Occipital lobe (tissue), 1 donor: ENCODE measurements at regions not wholly inside any gene's neighbourhood (a gene's known extent, or its start where the extent isn't known, plus 50 kb on each side); places are given as distances from the start of the nearest gene placed in this dataset.
"Not testable (repeated sequence)": the region's sequence is repeated elsewhere in the genome, so short reads cannot be mapped to it uniquely, and the experiment has no call there.

Source experiments
- DNase-seq: peaks from one replicate; lab custom pipeline; 2025; lab: John Stamatoyannopoulos, UW

DNA sequence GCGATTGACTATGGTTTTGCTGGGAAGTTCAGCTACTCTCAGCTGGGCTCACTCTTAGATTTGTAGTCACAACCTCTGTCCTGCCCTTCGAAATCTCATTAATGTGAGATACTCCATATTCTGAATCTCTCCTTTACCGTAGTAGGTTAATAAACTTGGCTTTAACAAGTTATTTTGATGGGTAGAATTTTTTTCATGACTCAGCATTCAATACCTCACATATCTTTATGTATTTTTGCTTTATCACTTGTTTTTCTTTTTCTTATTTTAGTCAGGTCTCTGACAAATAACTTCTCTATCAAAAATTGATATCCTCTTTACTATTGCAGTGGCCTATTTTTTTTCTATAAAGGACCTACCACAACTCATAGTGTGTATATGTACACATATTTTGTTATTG lies 855.2 kb upstream of the ADGRB3 start:
- DNase-seq, result no peak

DNA sequence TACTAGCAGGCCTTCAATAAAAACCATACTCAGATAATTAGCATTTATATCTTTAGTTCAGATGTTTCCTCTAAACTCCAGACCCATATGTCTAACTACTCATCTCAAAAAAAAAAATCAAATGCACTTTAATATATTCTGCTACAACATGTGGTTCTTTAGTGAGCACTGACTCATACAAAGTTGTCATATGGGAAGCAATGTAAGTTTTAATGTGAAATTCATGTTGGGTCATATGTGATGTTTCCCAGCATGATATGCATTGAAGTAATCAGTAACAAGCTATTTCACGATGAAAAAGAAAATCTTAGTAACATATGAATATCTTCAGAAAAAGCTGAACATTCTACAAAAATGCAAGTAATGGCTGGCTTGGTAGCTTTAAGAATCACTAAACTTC lies 859.7 kb upstream of the ADGRB3 start:
- no peak for DNase-seq

DNA sequence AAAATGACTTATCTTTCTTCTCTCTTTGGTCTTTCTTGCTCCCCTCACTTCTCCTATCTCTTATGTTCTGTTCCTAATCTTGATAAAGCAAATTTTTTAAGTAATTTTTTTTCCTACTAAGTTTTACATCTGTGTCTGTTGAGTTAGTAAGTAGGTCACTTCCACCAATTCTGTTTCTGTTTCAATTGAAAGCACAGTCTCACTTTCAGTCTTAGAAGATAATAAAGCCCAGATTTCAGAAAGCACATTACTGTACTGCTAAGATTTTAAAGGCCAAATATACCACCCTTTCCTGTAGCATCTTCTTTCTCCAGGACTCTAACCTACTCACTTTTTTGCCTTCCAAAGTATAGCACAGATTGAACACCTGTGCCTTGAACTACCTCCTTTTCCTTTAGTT lies 866.1 kb upstream of the ADGRB3 start:
- no peak for DNase-seq

DNA sequence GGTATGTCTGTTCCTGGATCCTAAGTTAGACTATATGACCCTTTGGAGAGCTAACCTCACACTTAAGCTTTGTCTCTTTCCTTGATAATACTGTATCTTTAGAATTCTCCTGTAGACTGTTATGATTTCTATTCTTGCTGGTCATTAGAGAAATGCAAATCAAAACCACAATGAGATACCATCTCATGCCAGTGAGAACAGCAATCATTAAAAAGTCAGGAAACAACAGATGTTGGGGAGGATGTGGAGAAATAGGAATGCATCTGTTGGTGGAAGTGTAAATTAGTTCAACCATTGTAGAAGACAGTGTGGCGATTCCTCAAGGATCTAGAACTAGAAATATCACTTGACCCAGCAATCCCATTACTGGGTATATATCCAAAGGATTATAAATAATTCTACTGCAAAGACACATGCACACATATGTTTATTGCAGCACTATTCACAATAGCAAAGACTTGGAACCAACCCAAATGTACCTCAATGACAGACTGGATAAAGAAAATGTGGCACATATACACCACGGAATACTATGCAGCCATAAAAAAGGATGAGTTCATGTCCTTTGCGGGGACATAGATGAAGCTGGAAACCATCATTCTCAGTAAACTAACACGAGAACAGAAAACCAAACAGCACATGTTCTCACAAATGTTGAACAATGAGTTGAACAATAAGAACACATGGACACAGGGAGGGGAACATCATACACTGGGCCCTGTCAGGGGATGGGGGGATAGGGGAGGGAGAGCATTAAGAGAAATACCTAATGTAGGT lies 867.8 kb upstream of the ADGRB3 start:
- not testable (repeated sequence) for DNase-seq

DNA sequence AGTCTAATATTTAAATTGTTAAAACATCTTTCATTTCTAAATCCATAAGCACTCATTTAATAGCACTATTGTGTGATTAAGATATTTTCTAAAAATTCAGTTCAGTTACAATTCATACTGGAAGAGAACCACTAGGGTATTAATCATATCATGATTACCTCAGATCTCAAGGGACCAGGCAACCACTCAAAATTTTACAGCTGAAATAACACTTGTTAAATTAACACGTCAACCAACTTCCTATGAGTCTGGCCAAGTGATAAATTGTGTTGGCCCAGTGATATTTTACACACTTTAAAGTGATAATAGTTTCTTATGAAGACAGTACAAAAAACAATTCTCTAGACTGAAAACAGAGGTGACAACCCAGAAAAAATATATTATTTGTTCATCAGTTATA lies 869.0 kb upstream of the ADGRB3 start:
- DNase-seq, result no peak

DNA sequence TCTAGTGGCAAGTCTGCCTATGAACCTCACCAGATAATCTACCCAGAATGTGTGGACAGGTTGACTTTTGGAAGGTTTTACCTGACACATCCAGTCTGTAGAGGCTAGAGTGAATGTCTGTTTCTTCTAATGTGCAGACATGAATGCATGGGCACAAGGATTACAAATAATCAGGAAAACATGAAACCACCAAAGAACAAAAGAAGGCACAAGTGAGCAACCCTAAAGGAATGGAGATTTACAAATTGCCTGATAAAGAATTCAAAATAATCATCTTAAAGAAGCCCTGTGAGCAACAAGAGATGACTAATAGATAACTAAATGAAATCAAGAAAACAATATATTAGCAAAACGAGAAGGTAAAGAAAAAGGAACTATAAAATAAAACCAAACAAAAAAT lies 876.1 kb upstream of the ADGRB3 start:
- DNase-seq, result no peak

DNA sequence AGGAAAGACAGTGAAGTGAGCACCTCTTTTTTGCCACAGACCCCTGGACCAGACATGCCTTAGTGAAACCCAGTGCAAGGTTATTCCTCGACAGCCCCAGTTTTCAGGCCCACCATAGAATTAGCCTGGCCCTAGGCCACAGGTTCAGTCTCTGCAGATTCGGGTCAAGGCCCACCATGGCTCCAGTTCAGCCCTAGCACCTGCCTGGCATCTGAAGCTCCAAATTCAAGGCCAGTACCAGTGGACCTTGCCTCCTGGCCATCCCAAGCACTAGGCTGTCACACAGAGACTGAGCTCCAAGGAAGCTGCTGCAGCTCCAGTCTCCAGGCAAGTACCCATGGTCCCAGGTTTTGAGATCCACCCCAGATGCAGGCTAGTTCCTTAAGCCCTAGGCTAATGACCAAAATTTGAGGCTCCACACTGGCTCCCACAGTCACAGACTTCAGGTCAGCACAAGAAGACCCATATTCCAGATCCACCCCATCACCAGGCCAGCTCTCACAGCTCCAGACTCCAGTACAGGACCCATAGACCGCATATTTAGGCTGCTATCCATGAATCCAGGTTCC lies 877.5 kb upstream of the ADGRB3 start:
- no peak for DNase-seq

DNA sequence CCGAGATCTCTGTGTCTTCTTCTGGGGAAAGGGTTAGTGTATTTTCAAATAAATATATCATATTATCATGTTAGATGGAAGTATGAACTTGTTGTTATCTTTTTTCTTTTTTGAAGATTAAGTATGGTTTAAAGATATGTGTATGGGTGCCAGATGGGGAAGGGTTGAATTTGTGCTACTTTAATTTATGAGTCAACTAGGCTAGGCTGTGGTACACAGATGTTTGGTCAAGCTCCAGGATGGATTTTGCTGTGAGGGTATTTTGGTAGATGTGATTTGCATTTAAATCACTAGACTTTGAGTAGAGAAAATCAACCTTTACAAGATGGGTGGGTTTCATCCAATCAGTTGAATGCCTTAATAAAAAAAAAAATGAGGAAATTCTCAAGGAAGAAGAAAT lies 886.6 kb upstream of the ADGRB3 start:
- DNase-seq, result no peak

DNA sequence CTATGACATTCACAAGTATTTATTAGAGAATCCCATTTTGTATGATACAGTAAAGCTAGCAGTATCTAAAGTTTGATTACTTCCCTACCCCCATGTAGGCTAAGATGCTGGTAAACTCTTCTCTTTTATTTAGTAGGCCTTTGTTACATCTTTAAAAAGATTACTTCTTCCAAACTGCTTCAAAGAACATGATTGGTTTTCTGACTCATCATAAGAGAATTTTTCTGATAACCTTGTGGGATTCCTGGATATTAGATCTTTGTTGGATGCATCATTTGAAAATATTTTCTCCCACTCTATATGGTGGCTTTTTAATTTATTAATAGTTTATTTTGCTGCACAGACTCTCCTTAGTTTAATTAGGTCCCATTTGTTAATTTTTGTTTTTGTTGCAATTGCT lies 898.3 kb upstream of the ADGRB3 start:
- no peak for DNase-seq

DNA sequence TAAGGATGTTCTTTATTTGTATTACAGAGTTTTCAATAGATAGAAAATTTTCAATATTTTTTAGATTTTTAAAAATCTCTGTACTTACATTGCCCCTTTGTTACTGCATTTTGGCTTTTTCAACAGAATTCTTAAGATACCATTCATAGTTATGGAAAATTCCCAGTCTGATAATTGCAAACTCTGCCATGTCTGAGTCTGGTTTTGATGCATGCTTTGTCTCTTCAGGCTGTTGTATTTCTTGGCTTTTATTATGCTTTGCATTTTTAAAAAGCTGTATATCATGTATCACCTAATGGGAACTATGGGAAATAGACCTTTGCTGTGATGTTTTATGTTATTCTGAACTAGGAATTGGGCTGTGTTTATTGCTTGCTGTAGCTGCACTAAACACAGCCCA lies 898.9 kb upstream of the ADGRB3 start:
- DNase-seq, result no peak

DNA sequence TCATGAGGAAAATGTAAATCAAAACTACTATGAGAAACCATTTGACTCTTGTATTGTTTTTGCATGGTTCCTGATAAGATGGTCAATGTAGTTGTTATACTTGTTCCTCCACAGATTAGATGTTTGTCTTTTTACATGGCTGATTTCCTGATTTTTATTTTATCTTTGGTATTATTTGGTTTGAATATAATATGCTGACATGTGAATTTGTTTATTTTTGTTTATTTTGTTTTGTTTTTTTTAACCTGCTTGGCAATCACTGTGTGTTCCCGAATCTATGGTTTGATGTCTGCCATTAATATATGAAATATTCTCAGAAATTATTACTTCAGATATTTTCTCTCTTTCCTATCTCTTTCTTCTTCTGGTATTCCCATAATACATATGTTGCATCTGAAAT lies 899.5 kb upstream of the ADGRB3 start:
- DNase-seq, result no peak

DNA sequence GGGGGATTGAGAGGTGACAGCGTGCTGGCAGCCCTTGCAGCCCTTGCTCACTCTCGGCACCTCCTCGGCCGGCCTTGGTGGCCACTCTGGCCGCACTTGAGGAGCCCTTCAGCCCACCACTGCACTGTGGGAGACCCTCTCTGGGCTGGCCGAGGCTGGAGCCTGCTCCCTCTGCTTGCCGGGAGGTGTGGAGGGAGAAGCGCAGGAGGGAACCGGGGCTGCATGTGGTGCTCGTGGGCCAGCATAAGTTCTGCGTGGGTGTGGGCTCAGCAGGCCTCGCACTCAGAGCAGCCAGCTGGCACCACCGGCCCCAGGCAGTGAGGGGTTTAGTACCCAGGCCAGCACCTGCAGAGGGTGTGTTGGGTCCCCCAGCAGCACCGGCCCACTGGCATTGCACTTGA lies 912.2 kb upstream of the ADGRB3 start:
- DNase-seq, result no peak

DNA sequence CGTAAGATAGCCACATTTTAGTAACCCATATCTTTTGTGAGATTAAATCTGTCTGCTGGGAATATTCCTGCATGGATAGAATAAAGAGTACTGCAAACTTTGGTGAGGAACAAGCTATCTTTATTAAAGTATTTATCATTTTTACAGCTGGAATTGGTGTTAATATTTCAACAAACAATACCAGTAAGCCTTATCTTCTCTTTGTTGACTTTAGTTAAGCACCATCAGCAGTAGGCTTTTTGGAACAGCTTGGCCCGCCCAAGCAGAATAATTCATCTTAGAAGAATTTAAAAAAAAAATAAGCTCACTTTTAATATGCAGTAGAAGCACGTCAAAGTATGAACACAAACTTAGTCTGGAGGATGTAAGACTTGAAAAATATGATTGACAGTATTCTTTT lies 917.8 kb upstream of the ADGRB3 start:
- no peak for DNase-seq

DNA sequence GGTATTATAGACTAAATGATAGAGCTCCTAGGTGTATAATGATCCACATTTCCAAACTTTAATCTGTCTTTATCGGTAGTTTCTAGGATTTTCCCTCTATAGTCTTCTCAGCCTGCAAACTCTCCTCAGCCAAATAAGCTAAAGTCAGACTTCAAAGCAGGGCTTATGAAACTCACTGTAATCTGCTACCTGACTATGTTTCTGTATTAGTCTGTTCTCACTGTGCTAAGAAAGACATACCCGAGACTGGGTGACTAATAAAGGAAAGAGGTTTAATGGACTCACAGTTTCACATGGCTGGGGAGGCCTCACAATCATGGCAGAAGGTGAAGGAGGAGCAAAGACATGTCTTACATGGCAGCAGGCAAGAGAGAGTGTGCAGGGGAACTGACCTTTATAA lies 928.7 kb upstream of the ADGRB3 start:
- no peak for DNase-seq

DNA sequence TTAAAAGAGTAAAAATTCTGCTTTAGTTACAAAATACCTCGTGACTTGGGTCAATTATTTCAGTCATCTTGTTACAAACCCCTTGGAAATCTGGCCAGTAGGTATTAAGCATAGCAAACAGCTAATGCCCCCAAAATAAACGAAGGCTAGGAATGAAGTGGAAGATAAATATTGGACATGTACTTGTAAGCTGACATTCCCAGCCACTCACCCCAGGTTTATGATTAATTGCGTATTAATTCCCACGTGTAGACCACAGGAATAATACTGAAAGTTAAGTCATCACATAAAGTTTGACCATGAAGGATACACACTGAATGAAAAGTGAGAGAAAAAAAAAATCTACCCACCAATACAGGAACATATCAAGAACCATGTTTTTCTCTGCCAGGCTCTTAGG lies 936.5 kb upstream of the ADGRB3 start:
- DNase-seq, result no peak

DNA sequence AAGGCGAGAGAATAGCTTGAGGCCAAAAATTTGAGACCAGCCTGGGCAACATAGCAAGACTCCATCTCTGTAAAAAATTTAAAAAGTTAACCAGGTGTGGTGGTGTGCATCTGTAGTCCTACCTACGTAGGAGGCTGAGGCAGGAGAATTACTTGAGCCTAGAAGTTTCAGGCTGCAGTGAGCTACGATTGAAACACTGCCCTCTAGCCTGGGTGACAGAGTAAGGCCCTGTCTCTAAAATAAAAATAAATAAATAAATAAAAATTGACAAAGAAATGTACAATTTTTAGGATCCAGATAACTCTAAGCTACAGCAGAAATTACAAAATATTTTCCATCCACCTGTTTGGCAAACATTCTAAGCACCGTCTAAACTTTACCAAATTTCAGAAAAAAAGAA lies 941.0 kb upstream of the ADGRB3 start:
- DNase-seq, result no peak

DNA sequence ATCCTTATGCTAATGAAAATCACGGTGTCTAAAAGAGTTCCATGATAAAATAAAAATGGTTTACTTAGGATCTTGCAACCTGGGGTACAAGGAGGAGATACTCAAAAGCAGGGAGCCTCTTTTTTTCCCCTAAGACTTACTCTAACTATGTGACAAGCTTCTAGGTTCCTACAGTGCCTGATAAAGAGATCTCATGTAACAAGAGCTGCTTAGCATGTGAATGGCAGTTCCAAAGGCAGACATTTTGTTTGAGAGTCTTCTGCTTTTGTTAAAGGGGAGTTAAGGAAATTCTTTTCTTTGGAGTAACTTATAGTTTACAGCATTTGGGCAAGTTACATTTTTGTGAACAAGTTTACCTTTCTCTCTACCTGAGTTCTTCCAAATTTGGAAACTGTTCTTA lies 945.8 kb upstream of the ADGRB3 start:
- DNase-seq, result no peak

DNA sequence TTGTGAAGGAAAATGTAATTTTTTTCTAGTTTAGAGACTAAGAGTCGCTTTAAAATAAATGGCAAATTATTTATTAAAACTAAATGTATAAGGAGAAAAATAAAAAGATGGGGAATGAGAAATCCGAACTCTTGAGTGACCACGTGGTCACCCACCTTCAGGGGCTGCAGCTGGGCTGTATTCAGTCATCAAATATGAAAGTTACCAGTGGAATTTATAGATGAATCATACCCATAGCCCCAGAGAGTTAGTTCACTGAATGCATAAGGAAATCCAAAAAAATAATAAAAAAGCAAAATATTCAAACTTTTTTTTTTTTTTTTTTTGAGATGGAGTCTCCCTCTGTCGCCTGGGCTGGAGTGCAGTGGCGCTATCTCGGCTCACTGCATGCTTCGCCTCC lies 947.7 kb upstream of the ADGRB3 start:
- DNase-seq, result no peak

DNA sequence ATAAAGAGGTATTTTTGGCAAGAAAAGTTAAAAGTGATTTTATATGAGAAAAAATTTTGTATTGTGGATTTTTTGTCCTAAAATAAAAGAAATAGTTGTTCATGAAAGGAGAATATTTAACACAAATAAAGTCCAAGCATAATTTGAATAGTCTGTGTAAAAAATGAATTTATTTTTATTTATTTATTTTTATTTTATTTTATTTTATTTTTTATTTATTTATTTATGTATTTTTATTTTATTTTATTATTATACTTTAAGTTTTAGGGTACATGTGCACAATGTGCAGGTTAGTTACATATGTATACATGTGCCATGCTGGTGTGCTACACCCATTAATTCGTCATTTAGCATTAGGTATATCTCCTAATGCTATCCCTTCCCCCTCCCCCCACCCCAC lies 948.9 kb upstream of the ADGRB3 start:
- DNase-seq, result not testable (repeated sequence)

DNA sequence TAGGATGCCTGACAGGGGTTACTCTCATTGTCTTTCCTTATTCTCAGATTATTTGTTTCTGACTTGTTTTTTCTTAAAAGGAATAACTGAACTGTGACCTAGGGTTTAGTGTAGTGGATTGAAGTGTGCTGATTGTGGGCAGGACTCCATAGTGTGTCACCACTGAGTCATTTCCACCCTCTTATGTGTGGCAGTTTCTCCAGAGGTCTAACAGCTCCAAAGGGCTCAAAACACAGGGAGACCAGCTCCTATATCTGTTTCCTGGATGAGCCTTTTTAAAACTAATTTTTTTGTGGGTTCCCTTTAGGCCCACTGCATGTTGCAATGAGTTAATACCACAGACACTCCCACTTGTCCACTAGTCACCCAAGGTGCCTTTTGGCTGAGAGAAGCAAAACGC lies 951.1 kb upstream of the ADGRB3 start:
- DNase-seq, result no peak

DNA sequence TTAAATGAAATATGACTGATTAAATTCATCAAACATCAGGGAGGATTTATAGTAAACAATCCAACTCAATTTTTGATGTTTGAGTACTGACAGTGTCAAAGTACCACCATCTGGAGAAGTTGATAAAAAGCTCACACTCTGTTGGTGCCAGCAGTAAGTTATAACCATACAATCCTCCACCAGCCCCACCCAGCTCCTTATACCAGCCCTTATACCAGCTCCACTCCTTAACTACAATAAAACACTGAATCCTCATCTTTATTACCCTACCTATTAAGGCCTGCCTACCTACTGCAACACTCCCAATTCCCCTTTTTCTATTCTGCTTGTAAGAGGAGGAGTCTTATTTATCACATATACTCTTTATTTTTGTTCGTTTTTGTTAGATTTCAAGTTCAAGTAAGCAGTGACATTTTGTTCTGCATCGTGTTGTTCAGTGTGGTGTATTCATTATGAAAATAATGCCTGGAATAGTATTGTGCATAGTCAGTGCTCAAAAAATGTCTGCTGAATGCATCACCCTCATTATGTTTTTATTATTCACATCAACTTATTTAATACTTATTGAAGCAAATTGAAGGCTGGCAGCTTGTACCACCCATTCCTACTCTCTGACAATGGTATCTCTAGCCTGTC lies 954.7 kb upstream of the ADGRB3 start:
- no peak for DNase-seq

DNA sequence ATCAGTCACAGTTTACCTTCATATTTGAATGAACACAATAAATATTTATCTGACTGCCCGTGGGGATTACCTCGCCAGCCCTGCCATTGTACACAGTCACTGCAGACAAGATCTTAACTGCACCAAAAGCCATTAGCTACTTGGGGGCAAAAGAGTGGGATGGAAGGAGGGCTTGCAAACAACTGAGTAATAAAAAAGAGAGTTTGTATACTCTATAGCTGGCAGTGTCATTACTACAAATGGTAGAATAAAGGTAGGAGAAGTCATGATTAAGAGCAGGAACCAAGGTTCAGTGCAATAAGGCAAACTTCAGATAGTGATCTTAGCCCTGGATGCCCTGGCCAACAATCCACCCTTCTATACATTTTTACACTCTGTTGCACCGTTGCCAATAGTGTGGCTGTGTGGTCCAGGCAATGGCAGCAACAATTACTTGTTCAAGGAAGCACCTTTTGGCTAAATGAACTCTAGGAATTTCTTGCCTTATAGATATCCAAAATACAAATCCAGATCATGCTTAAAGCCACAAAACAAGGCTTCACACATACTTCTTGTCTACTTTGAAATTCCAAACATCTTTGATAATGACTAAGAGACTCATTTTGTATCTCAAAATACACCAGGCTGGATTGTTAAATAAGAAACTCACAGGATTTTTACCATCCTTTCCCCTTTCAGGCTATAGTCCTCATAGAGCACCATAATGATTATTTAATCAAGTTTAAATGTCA lies 955.4 kb upstream of the ADGRB3 start:
- no peak for DNase-seq

DNA sequence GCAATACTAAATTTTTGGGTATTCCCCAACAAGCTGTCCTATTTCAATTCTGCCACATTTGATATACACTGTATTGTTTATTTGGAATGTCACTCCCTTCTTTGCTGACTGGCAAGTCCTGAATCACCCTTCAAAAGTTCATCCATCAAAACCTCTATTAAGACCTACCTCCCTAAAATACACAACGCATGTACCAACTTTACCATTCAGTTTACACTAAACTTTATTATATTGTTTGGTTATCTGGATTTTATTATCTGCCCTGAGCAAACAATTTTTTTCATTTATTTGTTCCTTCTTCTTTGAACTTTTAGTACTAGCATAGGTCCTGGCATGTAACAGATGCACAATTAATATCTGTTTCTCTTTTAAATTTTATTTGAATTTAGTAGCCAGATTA lies 958.2 kb upstream of the ADGRB3 start:
- DNase-seq, result no peak
